Small intestine (tissue), 7 donors: ENCODE measurements at regions not wholly inside any gene's neighbourhood (a gene's known extent, or its start where the extent isn't known, plus 50 kb on each side); places are given as distances from the start of the nearest gene placed in this dataset.
"Not testable (repeated sequence)": the region's sequence is repeated elsewhere in the genome, so short reads cannot be mapped to it uniquely, and the experiment has no call there.

Experiments
- DNase-seq, 2 donors: peaks; one replicate each; pipeline versions ENCODE4 v3.0.0 to v3.0.0-alpha.2; 2013
- FAIRE-seq: peaks from 2 replicates; lab custom pipeline; 2012; peaks lifted over from hg19 to GRCh38; lab: Jason Lieb, UNC
- H3K27ac ChIP-seq, 3 donors: one replicate each; pipeline ENCODE4 v1.5.1; 2013; ENCODE audit warnings: low read length in 2 of 3, mild to moderate bottlenecking in 2 of 3, control low read depth in 1 of 3, inconsistent platforms in 1 of 3, low read depth in 1 of 3, moderate library complexity in 1 of 3
- H3K27me3 ChIP-seq, 3 donors: one replicate each; pipeline ENCODE4 v1.6.1; 2013; ENCODE audit warnings: low read length in 3 of 3, inconsistent platforms in 1 of 3; ENCODE audit not compliant: control insufficient read depth in 3 of 3, insufficient read depth in 3 of 3
- H3K36me3 ChIP-seq, 3 donors: one replicate each; pipeline ENCODE4 v1.6.1; 2013; ENCODE audit warnings: low read length in 3 of 3, inconsistent platforms in 1 of 3, low read depth in 1 of 3, mild to moderate bottlenecking in 1 of 3, moderate library complexity in 1 of 3; ENCODE audit not compliant: control insufficient read depth in 3 of 3, insufficient read depth in 2 of 3
- H3K4me1 ChIP-seq, 3 donors: one replicate each; pipeline ENCODE4 v1.6.1; 2013; ENCODE audit warnings: low read length in 2 of 3, inconsistent platforms in 1 of 3, low read depth in 1 of 3, mild to moderate bottlenecking in 1 of 3, moderate library complexity in 1 of 3; ENCODE audit not compliant: control insufficient read depth in 3 of 3, insufficient read depth in 2 of 3
- H3K4me3 ChIP-seq, 3 donors: one replicate each; pipeline ENCODE4 v1.5.1; 2013; ENCODE audit warnings: low read length in 3 of 3, control low read depth in 1 of 3, inconsistent platforms in 1 of 3, low read depth in 1 of 3, mild to moderate bottlenecking in 1 of 3, moderate library complexity in 1 of 3
- H3K9me3 ChIP-seq, 2 donors: one replicate each; pipeline ENCODE4 v1.6.1; 2013; ENCODE audit warnings: low read depth in 1 of 2, low read length in 1 of 2; ENCODE audit not compliant: control insufficient read depth in 2 of 2, insufficient read depth in 1 of 2
- WGBS, 3 donors: extraction: QIAGEN DNeasy Blood & Tissue Kit; methylation state at CpG; one replicate each; pipeline ENCODE4 v1.1.7; 2013; 5-methylcytosine and 5-hydroxymethylcytosine counted together
- donor health status: healthy with polysubstance abuse.
- donor health status: control.
- donor health status: control.
- donor health status: Bipolar disorder and iron deficiency.
- donor health status: healthy.

- no peak overlapping the region for H3K27ac ChIP-seq
- H3K36me3 ChIP-seq, result no peaks in the 10 kb centered on the region
- FAIRE-seq (no peak), DNase-seq (no peak)
- peaks cover 0 to 2% (median 0%) of the 10 kb centered on the region in 3 donors for H3K27me3 ChIP-seq
- 67 to 74% (median 73%) methylated on average over 5 of the region's 5 CpGs for WGBS, 3 donors
- no peaks in the 10 kb centered on the region for H3K9me3 ChIP-seq
- H3K4me3 ChIP-seq, result no peak overlapping the region
- no peaks in the 10 kb centered on the region for H3K4me1 ChIP-seq
Observed at GRCh38 chr5:136750224-136750862, 385.0 kb upstream of the TRPC7 start.

DNA sequence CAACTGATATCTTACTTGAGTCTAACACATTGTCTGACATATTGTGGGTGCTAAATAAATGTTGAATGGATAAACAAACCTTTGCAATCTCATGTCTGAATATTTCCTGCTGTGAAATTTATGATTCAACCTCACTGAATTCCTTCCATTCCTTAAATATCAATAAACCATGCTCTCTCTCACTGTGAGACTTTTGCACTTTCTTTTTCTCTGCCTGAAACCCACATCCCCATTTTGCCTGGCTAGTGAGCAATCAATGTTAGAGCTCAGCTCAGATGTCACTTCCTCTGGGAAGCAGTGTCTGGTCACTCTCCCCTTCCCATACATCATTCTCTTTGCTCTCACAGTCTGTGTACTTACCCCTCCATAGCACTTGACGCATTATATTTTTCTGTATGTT, 383.7 kb upstream of the TRPC7 start:
- Histone ChIP-seq H3K9me3 (no peaks in the 10 kb centered on the region), H3K4me3 (no peak overlapping the region), H3K4me1 (no peaks in the 10 kb centered on the region), H3K27me3 (no peaks in the 10 kb centered on the region), H3K36me3 (no peaks in the 10 kb centered on the region), H3K27ac (no peak overlapping the region)
- 88 to 97% (median 97%) methylated on average over 1 of the region's 1 CpG for WGBS, 3 donors
- FAIRE-seq (no peak), DNase-seq (no peak)

- WGBS, 3 donors, result 80 to 83% (median 82%) methylated on average over 1 of the region's 1 CpG
- Histone ChIP-seq H3K4me1 (no peaks in the 10 kb centered on the region), H3K36me3 (no peaks in the 10 kb centered on the region), H3K4me3 (no peak overlapping the region), H3K27ac (no peak overlapping the region), H3K9me3 (peaks cover 0 to 8% of the 10 kb centered on the region in 2 donors), H3K27me3 (no peaks in the 10 kb centered on the region)
- FAIRE-seq (no peak), DNase-seq (no peak)
Observed at GRCh38 chr5:136743052-136743451, 377.7 kb upstream of the TRPC7 start.

DNA sequence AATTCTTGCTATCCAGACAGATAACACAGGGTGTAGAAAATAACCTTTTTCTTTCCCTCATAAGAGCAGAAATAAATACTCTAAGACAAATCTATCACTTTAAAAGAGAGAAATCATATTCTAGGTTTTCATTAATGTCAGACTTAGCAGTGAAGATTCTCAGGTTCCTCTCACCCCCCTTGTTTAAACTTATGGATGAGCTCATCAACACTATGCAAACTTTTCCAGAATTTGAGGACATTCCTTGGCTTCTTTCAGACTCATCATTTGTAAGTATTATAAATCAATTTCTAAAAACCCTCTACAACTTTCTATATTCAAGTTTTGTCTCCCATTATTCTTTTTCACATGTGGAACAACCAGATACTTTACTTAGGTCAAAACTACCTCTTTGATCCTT, 374.9 kb upstream of the TRPC7 start:
- H3K4me3 ChIP-seq, result no peak overlapping the region
- H3K4me1 ChIP-seq, result no peaks in the 10 kb centered on the region
- FAIRE-seq (no peak), DNase-seq (no peak)
- H3K27me3 ChIP-seq, result no peaks in the 10 kb centered on the region
- no peak overlapping the region for H3K27ac ChIP-seq
- peaks cover 0 to 8% of the 10 kb centered on the region in 2 donors for H3K9me3 ChIP-seq
- no peaks in the 10 kb centered on the region for H3K36me3 ChIP-seq

GRCh38 chr5:136739271-136739670, 373.9 kb upstream of the TRPC7 start:
- 72 to 80% (median 79%) methylated on average over 4 of the region's 4 CpGs for WGBS, 3 donors
- H3K9me3 ChIP-seq, H3K36me3 ChIP-seq, DNase-seq, FAIRE-seq, H3K27me3 ChIP-seq, H3K4me1 ChIP-seq, H3K27ac ChIP-seq, H3K4me3 ChIP-seq: not testable (repeated sequence)

GRCh38 chr5:136738829-136739228, 373.5 kb upstream of the TRPC7 start:
- peaks cover 0 to 8% of the 10 kb centered on the region in 2 donors for H3K9me3 ChIP-seq
- no peaks in the 10 kb centered on the region for H3K4me1 ChIP-seq
- no peaks in the 10 kb centered on the region for H3K36me3 ChIP-seq
- WGBS, 3 donors, result 78 to 89% (median 84%) methylated on average over 2 of the region's 2 CpGs
- no peak for FAIRE-seq
- H3K27me3 ChIP-seq, result no peaks in the 10 kb centered on the region
- H3K27ac ChIP-seq, result no peak overlapping the region
- H3K4me3 ChIP-seq, result no peak overlapping the region
- no peak for DNase-seq

GRCh38 chr5:136736021-136736420, 370.7 kb upstream of the TRPC7 start:
- no peaks in the 10 kb centered on the region for H3K9me3 ChIP-seq
- H3K27me3 ChIP-seq, result no peaks in the 10 kb centered on the region
- DNase-seq, result no peak
- no peak overlapping the region for H3K27ac ChIP-seq
- no peaks in the 10 kb centered on the region for H3K36me3 ChIP-seq
- WGBS, 3 donors, result 19 to 39% (median 33%) methylated on average over 6 of the region's 6 CpGs
- no peaks in the 10 kb centered on the region for H3K4me1 ChIP-seq
- H3K4me3 ChIP-seq, result no peak overlapping the region
- no peak for FAIRE-seq

- not testable (repeated sequence) for DNase-seq, FAIRE-seq, H3K27me3 ChIP-seq, H3K4me3 ChIP-seq, H3K27ac ChIP-seq, H3K4me1 ChIP-seq, H3K9me3 ChIP-seq, H3K36me3 ChIP-seq
- WGBS, 3 donors, result 12 to 26% (median 20%) methylated on average over 4 of the region's 4 CpGs
Observed at GRCh38 chr5:136735611-136736010, 370.3 kb upstream of the TRPC7 start.

DNA sequence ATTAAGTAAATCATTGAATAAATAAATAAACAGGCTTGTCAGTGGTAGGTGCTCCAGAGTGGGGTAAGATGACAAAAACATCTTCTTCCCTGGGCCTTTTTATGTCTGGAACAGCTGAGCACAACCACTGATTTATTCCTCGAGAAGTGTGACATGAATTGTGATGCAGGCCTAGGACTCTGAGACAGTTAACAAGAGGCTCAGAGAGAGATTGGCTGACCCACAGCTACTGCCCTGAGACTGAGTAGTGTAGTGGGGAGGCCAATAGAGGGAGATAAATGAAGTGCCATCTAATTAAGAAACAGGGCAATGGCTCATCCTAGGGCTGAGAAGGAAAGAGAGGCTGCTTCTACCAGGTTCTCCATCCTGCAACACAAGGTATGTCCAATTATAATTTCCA, 369.3 kb upstream of the TRPC7 start:
- DNase-seq, result no peak
- Histone ChIP-seq H3K4me1 (no peaks in the 10 kb centered on the region), H3K27ac (no peak overlapping the region), H3K9me3 (no peaks in the 10 kb centered on the region), H3K36me3 (no peaks in the 10 kb centered on the region), H3K27me3 (no peaks in the 10 kb centered on the region), H3K4me3 (no peak overlapping the region)
- 68 to 85% (median 83%) methylated on average over 1 of the region's 1 CpG for WGBS, 3 donors
- no peak for FAIRE-seq
